ENCODE measurements at regions not wholly inside any gene's neighbourhood (a gene's known extent, or its start where the extent isn't known, plus 50 kb on each side); places are given as distances from the start of the nearest gene placed in this dataset.

GRCh38 chr9:29775491-29775890 lies 2202.2 kb upstream of the C9orf72 start:
- Histone ChIP-seq H3K4me3 (no peak overlapping the region), H3K27ac (no peak overlapping the region), H3K4me1 (no peaks in the 10 kb centered on the region), H3K36me3 (no peaks in the 10 kb centered on the region), H3K9me3 (no peaks in the 10 kb centered on the region), H3K27me3 (no peaks in the 10 kb centered on the region)
- ATAC-seq: no peak
- DNase-seq: no peak
- intact Hi-C loops (cut with DNase I): no loop called here
- WGBS, 4 donors: 62 to 67% (median 64%) methylated on average over 5 of the region's 5 CpGs
- TF ChIP-seq POLR2A (IDR thresholded peaks at IDR 0.05) (no peak), CTCF (IDR thresholded peaks at IDR 0.05) (no peak)

GRCh38 chr9:29778281-29778849 lies 2205.1 kb upstream of the C9orf72 start:
- Histone ChIP-seq H3K36me3 (no peaks in the 10 kb centered on the region), H3K4me1 (no peaks in the 10 kb centered on the region), H3K27me3 (no peaks in the 10 kb centered on the region), H3K9me3 (no peaks in the 10 kb centered on the region), H3K27ac (no peak overlapping the region), H3K4me3 (no peak overlapping the region)
- intact Hi-C loops (cut with DNase I): no loop called here
- ATAC-seq (no peak), DNase-seq (no peak)
- TF ChIP-seq CTCF (IDR thresholded peaks at IDR 0.05): no peak
- 81 to 89% (median 84%) methylated on average over 7 of the region's 7 CpGs for WGBS, 4 donors

DNA sequence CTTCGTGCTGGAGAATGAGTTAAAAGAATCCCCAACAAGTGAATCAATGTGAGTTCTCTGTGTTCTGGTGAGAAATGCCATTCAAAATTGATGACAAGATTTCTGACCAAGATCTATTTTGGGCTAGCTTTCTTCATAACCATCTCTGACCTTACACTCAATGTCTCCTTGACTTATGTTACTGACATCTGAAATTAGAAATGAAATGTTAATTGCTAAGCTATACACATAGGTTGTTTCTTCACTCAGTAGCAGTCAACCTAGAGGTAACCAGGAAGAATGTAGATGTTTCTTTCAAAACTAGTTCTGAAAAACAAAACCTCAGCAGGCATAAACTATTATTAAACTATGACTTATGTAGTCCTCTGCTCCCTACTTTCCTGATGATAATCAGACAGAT lies 2220.7 kb upstream of the C9orf72 start:
- intact Hi-C loops (cut with DNase I): no loop called here
- no peak overlapping the region for H3K4me3 ChIP-seq
- H3K27me3 ChIP-seq: no peaks in the 10 kb centered on the region
- TF ChIP-seq CTCF (IDR thresholded peaks at IDR 0.05): no peak
- no peak for TF ChIP-seq POLR2A (IDR thresholded peaks at IDR 0.05)
- DNase-seq (no peak), ATAC-seq (no peak)
- H3K4me1 ChIP-seq: no peaks in the 10 kb centered on the region
- WGBS, 4 donors: 50 to 73% (median 60%) methylated on average over 1 of the region's 1 CpG
- H3K9me3 ChIP-seq: peaks cover 0 to 4% (median 0%) of the 10 kb centered on the region in 12 donors
- no peak overlapping the region for H3K27ac ChIP-seq
- H3K36me3 ChIP-seq: no peaks in the 10 kb centered on the region

DNA sequence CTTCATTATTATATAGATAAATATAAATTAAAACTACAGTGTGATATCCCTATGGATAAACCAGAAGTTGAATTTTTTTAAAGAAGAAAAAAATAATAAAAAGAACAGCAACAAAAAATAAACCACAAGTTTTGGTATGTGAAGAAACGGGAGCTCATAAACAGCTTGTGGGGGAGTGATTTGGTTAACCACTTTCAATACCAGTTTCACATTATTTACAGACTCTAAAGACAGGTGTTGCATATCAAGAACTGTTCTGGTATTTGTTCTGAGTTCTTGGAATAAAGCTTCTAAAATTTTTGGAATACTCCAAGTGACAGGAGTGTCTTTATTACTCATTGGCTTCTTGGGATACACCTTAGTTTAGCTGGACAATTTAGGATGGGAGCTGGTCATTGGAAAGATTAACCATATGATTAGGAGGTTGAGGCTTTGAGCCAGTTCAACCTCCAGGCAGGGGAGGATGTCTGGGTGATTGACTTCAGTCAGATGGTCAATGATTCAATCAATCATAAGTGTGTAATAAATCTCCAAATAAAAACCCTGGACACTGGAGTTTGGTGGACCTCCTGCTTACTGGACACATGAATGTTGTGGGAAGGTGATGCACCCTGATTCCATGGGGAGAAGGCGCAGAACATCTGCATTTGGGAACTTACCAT lies 2223.1 kb upstream of the C9orf72 start:
- intact Hi-C loops (cut with DNase I): no loop called here
- H3K27ac ChIP-seq: no peak overlapping the region
- WGBS, 4 donors: 67 to 81% (median 76%) methylated on average over 2 of the region's 2 CpGs
- TF ChIP-seq POLR2A (IDR thresholded peaks at IDR 0.05): no peak
- no peak for TF ChIP-seq CTCF (IDR thresholded peaks at IDR 0.05)
- H3K9me3 ChIP-seq: no peaks in the 10 kb centered on the region
- no peaks in the 10 kb centered on the region for H3K36me3 ChIP-seq
- no peak for ATAC-seq
- no peaks in the 10 kb centered on the region for H3K4me1 ChIP-seq
- DNase-seq: no peak
- no peaks in the 10 kb centered on the region for H3K27me3 ChIP-seq
- no peak overlapping the region for H3K4me3 ChIP-seq
